K562 (cell line): ENCODE measurements at regions not wholly inside any gene's neighbourhood (a gene's known extent, or its start where the extent isn't known, plus 50 kb on each side); places are given as distances from the start of the nearest gene placed in this dataset.

ENCODE experiments used
- EP300 ChIP-seq: IDR thresholded peaks from 2 replicates; pipeline ENCODE4 v1.6.1; 2012; ENCODE audit warnings: low read length, improper control_type of control experiment
- FOS ChIP-seq: IDR thresholded peaks from 3 replicates; pipeline ENCODE4 v1.6.1; 2011; ENCODE audit not compliant: insufficient read length; ENCODE audit errors: extremely low read depth
- GABPA ChIP-seq: fragments of 200-800 bp; sonication (Bioruptor generic); conservative IDR thresholded peaks from 2 replicates; pipeline ENCODE4 v1.6.1; 2016; ENCODE audit warnings: low read depth, missing genetic modification characterization, missing compliant biosample characterization
- KAT8 ChIP-seq: fragments of 450-650 bp; IDR thresholded peaks from 2 replicates; pipeline ENCODE4 v1.6.1; 2016; ENCODE audit warnings: low read depth, mild to moderate bottlenecking
- LEF1 ChIP-seq: fragments of 450-650 bp; IDR thresholded peaks from 2 replicates; pipeline ENCODE4 v1.6.1; 2016; ENCODE audit warnings: mild to moderate bottlenecking
- MAFG ChIP-seq: fragments of 450-650 bp; conservative IDR thresholded peaks from 2 replicates; pipeline ENCODE4 v1.6.1; 2016; ENCODE audit warnings: missing genetic modification characterization, missing compliant biosample characterization
- POLR2A ChIP-seq: fragments of 450-650 bp; conservative IDR thresholded peaks from 2 replicates; pipeline ENCODE4 v1.6.1; 2016
- TBP ChIP-seq: optimal IDR thresholded peaks from 2 replicates; pipeline ENCODE3; 2011; ENCODE audit warnings: low read depth, low read length, improper control_type of control experiment
- ZNF174 ChIP-seq: fragments of 250-450 bp; sonication (Bioruptor Pico); IDR thresholded peaks from 2 replicates; pipeline ENCODE4 v1.4.0; 2020; ENCODE audit warnings: mild to moderate bottlenecking
- TF ChIP-seq, protein P1 (sequence below): fragments of 450-650 bp; formaldehyde crosslinking; IDR thresholded peaks from 2 replicates; pipeline ENCODE4 v1.4.0; 2020; ENCODE audit warnings: mild to moderate bottlenecking, mixed read lengths
- TF ChIP-seq, protein P2 (sequence below), 3 experiments: IDR thresholded peaks in 2 of 3; conservative IDR thresholded peaks in 1 of 3; 2 replicates each; pipeline ENCODE4 v1.5.1; 2011 to 2012; ENCODE audit warnings: low read length in 3 of 3, mild to moderate bottlenecking in 3 of 3, control low read depth in 2 of 3, improper control_type of control experiment in 1 of 3, inconsistent platforms in 1 of 3, low read depth in 1 of 3, mixed read lengths in 1 of 3, moderate library complexity in 1 of 3; ENCODE audit not compliant: insufficient read depth in 2 of 3

DNA sequence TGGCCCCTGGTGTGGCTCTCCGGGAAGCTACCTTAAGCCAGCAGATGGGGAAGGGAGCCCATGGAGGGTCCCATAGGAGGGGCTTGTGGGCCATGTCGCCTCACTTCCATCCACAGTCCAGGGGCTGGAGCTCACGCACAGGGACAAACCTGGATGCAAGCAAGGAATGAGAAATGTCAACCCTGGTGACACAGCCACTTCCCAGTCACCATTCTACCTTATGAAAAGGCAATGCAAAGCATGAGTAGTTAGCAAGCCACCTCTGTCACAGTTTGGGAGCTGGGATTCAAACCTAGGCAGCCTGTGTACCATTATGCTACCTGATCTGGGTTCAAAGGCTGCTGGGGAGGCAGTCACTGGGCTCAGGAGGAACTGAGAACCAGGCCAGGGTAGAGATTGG is 170.0 kb upstream of the KLHL29 start:
- TF ChIP-seq, protein P1, sequence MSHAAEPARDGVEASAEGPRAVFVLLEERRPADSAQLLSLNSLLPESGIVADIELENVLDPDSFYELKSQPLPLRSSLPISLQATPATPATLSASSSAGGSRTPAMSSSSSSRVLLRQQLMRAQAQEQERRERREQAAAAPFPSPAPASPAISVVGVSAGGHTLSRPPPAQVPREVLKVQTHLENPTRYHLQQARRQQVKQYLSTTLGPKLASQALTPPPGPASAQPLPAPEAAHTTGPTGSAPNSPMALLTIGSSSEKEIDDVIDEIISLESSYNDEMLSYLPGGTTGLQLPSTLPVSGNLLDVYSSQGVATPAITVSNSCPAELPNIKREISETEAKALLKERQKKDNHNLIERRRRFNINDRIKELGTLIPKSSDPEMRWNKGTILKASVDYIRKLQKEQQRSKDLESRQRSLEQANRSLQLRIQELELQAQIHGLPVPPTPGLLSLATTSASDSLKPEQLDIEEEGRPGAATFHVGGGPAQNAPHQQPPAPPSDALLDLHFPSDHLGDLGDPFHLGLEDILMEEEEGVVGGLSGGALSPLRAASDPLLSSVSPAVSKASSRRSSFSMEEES (CRISPR knock-in tag): no peak
- TF ChIP-seq TBP (no peak), FOS (no peak), KAT8 (no peak), GABPA (tag) (no peak), LEF1 (no peak), MAFG (no peak), POLR2A (no peak), ZNF174 (CRISPR knock-in tag) (no peak), EP300 (no peak)
- TF ChIP-seq, protein P2, sequence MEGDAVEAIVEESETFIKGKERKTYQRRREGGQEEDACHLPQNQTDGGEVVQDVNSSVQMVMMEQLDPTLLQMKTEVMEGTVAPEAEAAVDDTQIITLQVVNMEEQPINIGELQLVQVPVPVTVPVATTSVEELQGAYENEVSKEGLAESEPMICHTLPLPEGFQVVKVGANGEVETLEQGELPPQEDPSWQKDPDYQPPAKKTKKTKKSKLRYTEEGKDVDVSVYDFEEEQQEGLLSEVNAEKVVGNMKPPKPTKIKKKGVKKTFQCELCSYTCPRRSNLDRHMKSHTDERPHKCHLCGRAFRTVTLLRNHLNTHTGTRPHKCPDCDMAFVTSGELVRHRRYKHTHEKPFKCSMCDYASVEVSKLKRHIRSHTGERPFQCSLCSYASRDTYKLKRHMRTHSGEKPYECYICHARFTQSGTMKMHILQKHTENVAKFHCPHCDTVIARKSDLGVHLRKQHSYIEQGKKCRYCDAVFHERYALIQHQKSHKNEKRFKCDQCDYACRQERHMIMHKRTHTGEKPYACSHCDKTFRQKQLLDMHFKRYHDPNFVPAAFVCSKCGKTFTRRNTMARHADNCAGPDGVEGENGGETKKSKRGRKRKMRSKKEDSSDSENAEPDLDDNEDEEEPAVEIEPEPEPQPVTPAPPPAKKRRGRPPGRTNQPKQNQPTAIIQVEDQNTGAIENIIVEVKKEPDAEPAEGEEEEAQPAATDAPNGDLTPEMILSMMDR (IDR thresholded peaks at IDR 0.05 in 2 of 3, conservative IDR thresholded peaks at IDR 0.05 in 1 of 3; ENCODE audit: insufficient read depth in 2 of 3, low read depth in 1 of 3, low read length in 3 of 3): no peak
